ENCODE measurements at regions not wholly inside any gene's neighbourhood (a gene's known extent, or its start where the extent isn't known, plus 50 kb on each side); places are given as distances from the start of the nearest gene placed in this dataset.

GRCh38 chr16:49018259-49018931, 263.2 kb downstream of the CBLN1 start:
- no peak for ATAC-seq (ENCODE audit: insufficient read depth, low FRiP score)
- Histone ChIP-seq H3K27me3 (ENCODE audit: control insufficient read depth in 3 of 3, insufficient read depth in 3 of 3, low read length in 2 of 3) (peaks cover 6 to 33% (median 27%) of the 10 kb centered on the region in 3 donors), H3K9me3 (ENCODE audit: control insufficient read depth in 4 of 4, insufficient read depth in 3 of 4, low read length in 3 of 4) (peaks cover 0 to 7% (median 0%) of the 10 kb centered on the region in 4 donors), H3K36me3 (ENCODE audit: control insufficient read depth in 4 of 4, insufficient read depth in 4 of 4, low read length in 4 of 4) (no peaks in the 10 kb centered on the region), H3K4me1 (ENCODE audit: control insufficient read depth in 5 of 5, insufficient read depth in 5 of 5, low read length in 5 of 5) (peaks cover 0 to 29% (median 11%) of the 10 kb centered on the region in 5 donors), H3K4me3 (no peak overlapping the region), H3K9ac (ENCODE audit: insufficient read depth in 1 of 2, low read length in 2 of 2) (no peak overlapping the region), H3K27ac (ENCODE audit: low read depth in 1 of 2, low read length in 1 of 2) (no peak overlapping the region)
- 61 to 79% methylated on average over 3 of the region's 3 CpGs for WGBS, 2 donors
- TF ChIP-seq CTCF (IDR thresholded peaks at IDR 0.05; ENCODE audit: control extremely low read depth, extremely low read depth) = no peak
- DNase-seq = no peak

DNA sequence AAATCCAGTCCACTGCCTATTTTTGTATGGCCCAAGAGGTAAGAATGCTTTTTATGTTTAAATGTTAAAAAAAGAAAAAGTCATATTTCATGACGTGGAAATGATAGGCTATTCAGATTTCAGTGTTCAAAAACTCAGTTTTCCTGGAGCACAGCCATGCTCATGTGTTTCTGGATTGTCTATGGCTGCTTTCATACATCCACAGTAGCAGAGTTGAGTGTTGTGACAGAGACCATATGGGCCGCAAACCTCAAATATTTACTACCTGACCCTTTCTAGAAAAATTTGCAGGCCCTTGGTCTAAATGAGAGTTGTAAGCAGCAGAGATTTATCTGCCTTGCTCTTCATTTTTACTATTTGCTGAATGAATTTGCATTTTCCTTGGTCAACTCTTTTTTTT, 264.1 kb downstream of the CBLN1 start:
- 54 to 65% methylated on average over 2 of the region's 2 CpGs for WGBS, 2 donors
- DNase-seq = peak; percentile 74 to 93 (median 86)
- no peak for ATAC-seq (ENCODE audit: insufficient read depth, low FRiP score)
- Histone ChIP-seq H3K27ac (ENCODE audit: low read depth in 1 of 2, low read length in 1 of 2) (no peak overlapping the region), H3K9ac (ENCODE audit: insufficient read depth in 1 of 2, low read length in 2 of 2) (no peak overlapping the region), H3K36me3 (ENCODE audit: control insufficient read depth in 4 of 4, insufficient read depth in 4 of 4, low read length in 4 of 4) (no peaks in the 10 kb centered on the region), H3K27me3 (ENCODE audit: control insufficient read depth in 3 of 3, insufficient read depth in 3 of 3, low read length in 2 of 3) (peaks cover 6 to 33% (median 27%) of the 10 kb centered on the region in 3 donors), H3K9me3 (ENCODE audit: control insufficient read depth in 4 of 4, insufficient read depth in 3 of 4, low read length in 3 of 4) (peaks cover 0 to 9% (median 0%) of the 10 kb centered on the region in 4 donors), H3K4me3 (no peak overlapping the region), H3K4me1 (ENCODE audit: control insufficient read depth in 5 of 5, insufficient read depth in 5 of 5, low read length in 5 of 5) (peaks cover 0 to 23% (median 6%) of the 10 kb centered on the region in 5 donors)
- TF ChIP-seq CTCF (IDR thresholded peaks at IDR 0.05; ENCODE audit: control extremely low read depth, extremely low read depth) = no peak

DNA sequence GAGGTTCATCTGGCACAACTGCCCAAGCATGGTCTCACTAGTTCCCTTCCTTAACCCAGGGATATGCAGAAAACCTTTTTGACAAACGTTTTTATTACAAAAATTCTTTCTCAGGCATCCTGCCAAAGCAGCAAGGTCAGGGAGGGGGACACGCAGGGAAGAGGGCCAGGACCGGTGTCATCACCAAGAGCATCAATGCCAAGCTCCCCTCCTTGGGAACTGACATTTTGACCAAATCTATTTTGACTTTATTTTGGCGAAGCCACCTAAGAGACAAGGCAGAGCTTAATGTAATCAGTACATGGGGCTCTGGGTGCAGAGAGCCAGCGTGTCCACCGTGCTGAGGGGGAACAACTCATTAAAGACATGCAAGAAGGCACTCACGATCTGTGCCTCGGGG, 265.2 kb downstream of the CBLN1 start:
- no peak for TF ChIP-seq CTCF (IDR thresholded peaks at IDR 0.05; ENCODE audit: control extremely low read depth, extremely low read depth)
- DNase-seq = no peak
- 66 to 72% methylated on average over 8 of the region's 8 CpGs for WGBS, 2 donors

More for the DNA sequence above, 265.2 kb downstream of the CBLN1 start:
- no peak overlapping the region for H3K27ac ChIP-seq (ENCODE audit: low read depth in 1 of 2, low read length in 1 of 2)
- peaks cover 0 to 21% (median 6%) of the 10 kb centered on the region in 5 donors for H3K4me1 ChIP-seq (ENCODE audit: control insufficient read depth in 5 of 5, insufficient read depth in 5 of 5, low read length in 5 of 5)
- no peak overlapping the region for H3K4me3 ChIP-seq
- H3K9ac ChIP-seq (ENCODE audit: insufficient read depth in 1 of 2, low read length in 2 of 2) = no peak overlapping the region
- H3K9me3 ChIP-seq (ENCODE audit: control insufficient read depth in 4 of 4, insufficient read depth in 3 of 4, low read length in 3 of 4) = peaks cover 0 to 13% (median 0%) of the 10 kb centered on the region in 4 donors
- H3K36me3 ChIP-seq (ENCODE audit: control insufficient read depth in 4 of 4, insufficient read depth in 4 of 4, low read length in 4 of 4) = no peaks in the 10 kb centered on the region
- no peak for ATAC-seq (ENCODE audit: insufficient read depth, low FRiP score)
- H3K27me3 ChIP-seq (ENCODE audit: control insufficient read depth in 3 of 3, insufficient read depth in 3 of 3, low read length in 2 of 3) = peaks cover 6 to 33% (median 26%) of the 10 kb centered on the region in 3 donors
